Spinal cord (tissue), 9 donors: ENCODE measurements at regions not wholly inside any gene's neighbourhood (a gene's known extent, or its start where the extent isn't known, plus 50 kb on each side); places are given as distances from the start of the nearest gene placed in this dataset.

Source experiments
- DNase-seq, 6 donors: peaks; one replicate each; pipeline versions ENCODE4 v3.0.0 to v3.0.0-alpha.2; 2013 to 2015; ENCODE audit warnings: low spot score in 6 of 6, low read depth in 4 of 6
- H3K27ac ChIP-seq: one replicate; pipeline ENCODE4 v1.5.1; 2013; ENCODE audit warnings: low read depth, low read length, control low read depth
- H3K27me3 ChIP-seq: one replicate; pipeline ENCODE4 v1.6.1; 2013; ENCODE audit warnings: low read length; ENCODE audit not compliant: control insufficient read depth, insufficient read depth
- H3K36me3 ChIP-seq: one replicate; pipeline ENCODE4 v1.6.1; 2013; ENCODE audit warnings: low read length; ENCODE audit not compliant: control insufficient read depth, insufficient read depth
- H3K4me1 ChIP-seq: one replicate; pipeline ENCODE4 v1.6.1; 2013; ENCODE audit warnings: low read length; ENCODE audit not compliant: control insufficient read depth, insufficient read depth
- H3K4me3 ChIP-seq: one replicate; pipeline ENCODE4 v1.5.1; 2013; ENCODE audit warnings: low read depth, low read length, control low read depth
- H3K9me3 ChIP-seq: one replicate; pipeline ENCODE4 v1.6.1; 2013; ENCODE audit warnings: low read length; ENCODE audit not compliant: control insufficient read depth, insufficient read depth
- WGBS: methylation state at CpG from one replicate; pipeline ENCODE4 v1.1.5; 2013; ENCODE audit warnings: missing lambda C conversion rate; ENCODE audit not compliant: insufficient coverage; 5-methylcytosine and 5-hydroxymethylcytosine counted together
- donor health status: healthy.

GRCh38 chr10:125450218-125450617 lies 232.7 kb downstream of the TEX36 start:
- WGBS: 73% methylated on average over 3 of the region's 4 CpGs
- Histone ChIP-seq H3K36me3 (no peaks in the 10 kb centered on the region), H3K4me3 (no peak overlapping the region), H3K27ac (no peak overlapping the region), H3K27me3 (no peaks in the 10 kb centered on the region), H3K4me1 (no peaks in the 10 kb centered on the region), H3K9me3 (no peaks in the 10 kb centered on the region)
- no peak for DNase-seq

- no peaks in the 10 kb centered on the region for H3K27me3 ChIP-seq
- DNase-seq: no peak
- WGBS: 93% methylated on average over 5 of the region's 9 CpGs
- H3K4me1 ChIP-seq: no peaks in the 10 kb centered on the region
- H3K4me3 ChIP-seq: no peak overlapping the region
- H3K27ac ChIP-seq: no peak overlapping the region
- H3K36me3 ChIP-seq: no peaks in the 10 kb centered on the region
- H3K9me3 ChIP-seq: no peaks in the 10 kb centered on the region
Observed at GRCh38 chr10:125449571-125449970, 233.4 kb downstream of the TEX36 start.

- no peaks in the 10 kb centered on the region for H3K27me3 ChIP-seq
- H3K27ac ChIP-seq: no peak overlapping the region
- 19% methylated on average over 4 of the region's 5 CpGs for WGBS
- no peaks in the 10 kb centered on the region for H3K9me3 ChIP-seq
- no peak overlapping the region for H3K4me3 ChIP-seq
- no peak for DNase-seq
- H3K36me3 ChIP-seq: no peaks in the 10 kb centered on the region
- H3K4me1 ChIP-seq: no peaks in the 10 kb centered on the region
Observed at GRCh38 chr10:125448596-125448995, 234.4 kb downstream of the TEX36 start.

- H3K27me3 ChIP-seq: no peaks in the 10 kb centered on the region
- DNase-seq: no peak
- H3K4me3 ChIP-seq: no peak overlapping the region
- no peaks in the 10 kb centered on the region for H3K36me3 ChIP-seq
- no peaks in the 10 kb centered on the region for H3K9me3 ChIP-seq
- H3K4me1 ChIP-seq: no peaks in the 10 kb centered on the region
- WGBS: 85% methylated on average over 9 of the region's 9 CpGs
- no peak overlapping the region for H3K27ac ChIP-seq
Observed at GRCh38 chr10:125444790-125445189, 238.2 kb downstream of the TEX36 start.

GRCh38 chr10:125442856-125443540 lies 240.0 kb downstream of the TEX36 start:
- no peak overlapping the region for H3K27ac ChIP-seq
- WGBS: 88% methylated on average over 12 of the region's 13 CpGs

GRCh38 chr10:125441151-125441550 lies 241.8 kb downstream of the TEX36 start:
- Histone ChIP-seq H3K36me3 (no peaks in the 10 kb centered on the region), H3K4me1 (no peaks in the 10 kb centered on the region), H3K9me3 (no peaks in the 10 kb centered on the region), H3K4me3 (no peak overlapping the region), H3K27ac (no peak overlapping the region), H3K27me3 (no peaks in the 10 kb centered on the region)
- WGBS: 58% methylated on average over 2 of the region's 4 CpGs
- DNase-seq: no peak

More at GRCh38 chr10:125442856-125443540, 240.0 kb downstream of the TEX36 start:
- no peaks in the 10 kb centered on the region for H3K27me3 ChIP-seq
- H3K4me1 ChIP-seq: no peaks in the 10 kb centered on the region
- no peaks in the 10 kb centered on the region for H3K9me3 ChIP-seq
- DNase-seq: no peak
- no peak overlapping the region for H3K4me3 ChIP-seq
- H3K36me3 ChIP-seq: no peaks in the 10 kb centered on the region

GRCh38 chr10:125431149-125431548 lies 251.8 kb downstream of the TEX36 start:
- no peak overlapping the region for H3K27ac ChIP-seq
- H3K36me3 ChIP-seq: no peaks in the 10 kb centered on the region
- no peaks in the 10 kb centered on the region for H3K9me3 ChIP-seq
- no peaks in the 10 kb centered on the region for H3K4me1 ChIP-seq
- H3K27me3 ChIP-seq: no peaks in the 10 kb centered on the region
- H3K4me3 ChIP-seq: no peak overlapping the region
- WGBS: 82% methylated on average over 4 of the region's 4 CpGs
- DNase-seq: no peak

- no peak overlapping the region for H3K4me3 ChIP-seq
- no peak for DNase-seq
- no peaks in the 10 kb centered on the region for H3K36me3 ChIP-seq
- H3K27me3 ChIP-seq: no peaks in the 10 kb centered on the region
- H3K27ac ChIP-seq: no peak overlapping the region
- H3K4me1 ChIP-seq: no peaks in the 10 kb centered on the region
- 95% methylated on average over 10 of the region's 10 CpGs for WGBS
- H3K9me3 ChIP-seq: no peaks in the 10 kb centered on the region
Observed at GRCh38 chr10:125428054-125428453, 254.9 kb downstream of the TEX36 start.

- Histone ChIP-seq H3K27me3 (no peaks in the 10 kb centered on the region), H3K27ac (no peak overlapping the region), H3K4me1 (no peaks in the 10 kb centered on the region), H3K36me3 (no peaks in the 10 kb centered on the region), H3K4me3 (no peak overlapping the region), H3K9me3 (no peaks in the 10 kb centered on the region)
- 90% methylated on average over 8 of the region's 13 CpGs for WGBS
- no peak for DNase-seq
Observed at GRCh38 chr10:125424191-125424847, 258.6 kb downstream of the TEX36 start.

GRCh38 chr10:125423569-125423968 lies 259.4 kb downstream of the TEX36 start:
- 88% methylated on average over 7 of the region's 9 CpGs for WGBS
- Histone ChIP-seq H3K4me3 (no peak overlapping the region), H3K27ac (no peak overlapping the region), H3K9me3 (no peaks in the 10 kb centered on the region), H3K36me3 (no peaks in the 10 kb centered on the region), H3K4me1 (no peaks in the 10 kb centered on the region), H3K27me3 (no peaks in the 10 kb centered on the region)
- DNase-seq: no peak
